Caco-2 (cell line): ENCODE measurements at regions not wholly inside any gene's neighbourhood (a gene's known extent, or its start where the extent isn't known, plus 50 kb on each side); places are given as distances from the start of the nearest gene placed in this dataset.

Source experiments
- BruUV-seq: library from RNA; stranded (reverse); fragments of 400-500 nt; replicated peaks from 2 replicates; lab custom pipeline; 2021; lab: Mats Ljungman, UMichigan
- CTCF ChIA-PET: fragments of 300-600 bp; sonication (Branson Sonifier 250); formaldehyde crosslinking; loops from one replicate; lab custom pipeline; 2022; ENCODE audit warnings: antibody characterized with exemption; lab: Charles Lee
- POLR2A ChIA-PET: fragments of 300-600 bp; sonication (Branson Sonifier 250); formaldehyde crosslinking; loops from one replicate; lab custom pipeline; 2022; ENCODE audit warnings: antibody characterized with exemption; lab: Charles Lee
- DNase-seq, 2 experiments: peaks; one replicate each; pipeline versions ENCODE4 v3.0.0 to v3.0.0-alpha.2; 2020 to 2022
- H3K27me3 ChIP-seq: replicated peaks from 2 replicates; pipeline ENCODE4 v1.6.0; 2011; ENCODE audit warnings: low read length; ENCODE audit not compliant: control insufficient read depth, insufficient read depth
- H3K36me3 ChIP-seq: 2 replicates; pipeline ENCODE4 v1.5.1; 2011; ENCODE audit warnings: low read length; ENCODE audit not compliant: control insufficient read depth, insufficient read depth
- H3K4me1 ChIP-seq: fragments of 250-450 bp; sonication (Bioruptor Pico); 2 replicates; pipeline ENCODE4 v1.5.1; 2020; ENCODE audit warnings: mild to moderate bottlenecking
- H3K4me3 ChIP-seq: 2 replicates; pipeline ENCODE4 v1.5.1; 2011; ENCODE audit warnings: low read depth, mild to moderate bottlenecking, control low read depth, low read length
- H3K9me3 ChIP-seq: fragments of 250-450 bp; sonication (Bioruptor Pico); 2 replicates; pipeline ENCODE4 v1.5.1; 2020; ENCODE audit warnings: mild to moderate bottlenecking, moderate library complexity
- H3K27ac Mint-ChIP-seq: one replicate; pipeline ENCODE4 v1.8.0; 2022; ENCODE audit warnings: mixed read lengths; ENCODE audit not compliant: unreplicated experiment
- H3K27me3 Mint-ChIP-seq: one replicate; pipeline ENCODE4 v1.8.0; 2022; ENCODE audit warnings: mixed read lengths; ENCODE audit not compliant: insufficient read depth, unreplicated experiment
- H3K36me3 Mint-ChIP-seq: one replicate; pipeline ENCODE4 v1.8.0; 2022; ENCODE audit warnings: mild to moderate bottlenecking, mixed read lengths; ENCODE audit not compliant: insufficient read depth, unreplicated experiment
- H3K4me1 Mint-ChIP-seq: one replicate; pipeline ENCODE4 v1.8.0; 2022; ENCODE audit warnings: low read depth, mixed read lengths; ENCODE audit not compliant: unreplicated experiment
- H3K4me3 Mint-ChIP-seq: one replicate; pipeline ENCODE4 v1.8.0; 2022; ENCODE audit warnings: mild to moderate bottlenecking, moderate library complexity, mixed read lengths; ENCODE audit not compliant: unreplicated experiment
- H3K9me3 Mint-ChIP-seq: one replicate; pipeline ENCODE4 v1.8.0; 2022; ENCODE audit warnings: mixed read lengths; ENCODE audit not compliant: unreplicated experiment
- intact Hi-C: fragments of 100-400 bp; cut with micrococcal nuclease; formaldehyde crosslinking; loops from one replicate; pipeline ENCODE4 v1.10.0; 2022; ENCODE audit not compliant: unreplicated experiment
- TF ChIP-seq, protein P1 (sequence below), 2 experiments: fragments of 200-600 bp in 1 of 2; IDR thresholded peaks; 1 replicate in 1 of 2; 2 replicates in 1 of 2; pipeline versions ENCODE4 v1.5.1 to v1.8.0; 2011 to 2022; ENCODE audit warnings: antibody characterized with exemption in 1 of 2, control low read depth in 1 of 2, inconsistent platforms in 1 of 2, low read depth in 1 of 2, low read length in 1 of 2, mild to moderate bottlenecking in 1 of 2, moderate library complexity in 1 of 2; ENCODE audit not compliant: insufficient read depth in 1 of 2, severe bottlenecking in 1 of 2, unreplicated experiment in 1 of 2

DNA sequence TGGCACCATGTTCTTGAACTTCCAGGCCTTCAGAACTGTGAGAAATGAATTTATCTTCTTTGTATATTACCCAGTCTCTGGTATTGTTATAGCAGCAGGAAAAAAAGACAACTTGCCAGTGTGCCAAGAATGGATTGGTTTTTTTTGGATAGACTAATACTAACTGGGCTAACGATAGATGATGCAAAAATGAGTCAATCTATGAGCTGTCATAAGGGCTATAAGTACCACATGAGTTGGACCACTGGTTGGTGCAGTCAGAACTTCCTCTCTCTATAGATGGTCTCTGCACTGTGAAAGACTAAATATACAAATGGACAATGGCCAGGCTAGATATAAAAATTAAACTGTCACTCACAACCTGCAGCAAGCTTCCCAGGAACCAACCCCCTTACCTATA is 87.6 kb upstream of the COL21A1 start:
- Mint-ChIP-seq H3K27ac (no peak overlapping the region), H3K27me3 (peaks cover 8% of the 10 kb centered on the region), H3K9me3 (no peaks in the 10 kb centered on the region), H3K4me3 (no peak overlapping the region), H3K4me1 (no peaks in the 10 kb centered on the region), H3K36me3 (no peaks in the 10 kb centered on the region)
- Histone ChIP-seq H3K9me3 (no peaks in the 10 kb centered on the region), H3K27me3 (no peaks in the 10 kb centered on the region), H3K36me3 (no peaks in the 10 kb centered on the region), H3K4me1 (no peaks in the 10 kb centered on the region), H3K4me3 (no peak overlapping the region)
- no TSS peak for BruUV-seq
- intact Hi-C loops = no loop called here
- ChIA-PET POLR2A (no interaction called here), CTCF (no interaction called here)
- TF ChIP-seq, protein P1, sequence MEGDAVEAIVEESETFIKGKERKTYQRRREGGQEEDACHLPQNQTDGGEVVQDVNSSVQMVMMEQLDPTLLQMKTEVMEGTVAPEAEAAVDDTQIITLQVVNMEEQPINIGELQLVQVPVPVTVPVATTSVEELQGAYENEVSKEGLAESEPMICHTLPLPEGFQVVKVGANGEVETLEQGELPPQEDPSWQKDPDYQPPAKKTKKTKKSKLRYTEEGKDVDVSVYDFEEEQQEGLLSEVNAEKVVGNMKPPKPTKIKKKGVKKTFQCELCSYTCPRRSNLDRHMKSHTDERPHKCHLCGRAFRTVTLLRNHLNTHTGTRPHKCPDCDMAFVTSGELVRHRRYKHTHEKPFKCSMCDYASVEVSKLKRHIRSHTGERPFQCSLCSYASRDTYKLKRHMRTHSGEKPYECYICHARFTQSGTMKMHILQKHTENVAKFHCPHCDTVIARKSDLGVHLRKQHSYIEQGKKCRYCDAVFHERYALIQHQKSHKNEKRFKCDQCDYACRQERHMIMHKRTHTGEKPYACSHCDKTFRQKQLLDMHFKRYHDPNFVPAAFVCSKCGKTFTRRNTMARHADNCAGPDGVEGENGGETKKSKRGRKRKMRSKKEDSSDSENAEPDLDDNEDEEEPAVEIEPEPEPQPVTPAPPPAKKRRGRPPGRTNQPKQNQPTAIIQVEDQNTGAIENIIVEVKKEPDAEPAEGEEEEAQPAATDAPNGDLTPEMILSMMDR (IDR thresholded peaks at IDR 0.05; ENCODE audit: insufficient read depth in 1 of 2, low read depth in 1 of 2, low read length in 1 of 2, severe bottlenecking in 1 of 2, unreplicated experiment in 1 of 2) = no peak
- no peak for DNase-seq

DNA sequence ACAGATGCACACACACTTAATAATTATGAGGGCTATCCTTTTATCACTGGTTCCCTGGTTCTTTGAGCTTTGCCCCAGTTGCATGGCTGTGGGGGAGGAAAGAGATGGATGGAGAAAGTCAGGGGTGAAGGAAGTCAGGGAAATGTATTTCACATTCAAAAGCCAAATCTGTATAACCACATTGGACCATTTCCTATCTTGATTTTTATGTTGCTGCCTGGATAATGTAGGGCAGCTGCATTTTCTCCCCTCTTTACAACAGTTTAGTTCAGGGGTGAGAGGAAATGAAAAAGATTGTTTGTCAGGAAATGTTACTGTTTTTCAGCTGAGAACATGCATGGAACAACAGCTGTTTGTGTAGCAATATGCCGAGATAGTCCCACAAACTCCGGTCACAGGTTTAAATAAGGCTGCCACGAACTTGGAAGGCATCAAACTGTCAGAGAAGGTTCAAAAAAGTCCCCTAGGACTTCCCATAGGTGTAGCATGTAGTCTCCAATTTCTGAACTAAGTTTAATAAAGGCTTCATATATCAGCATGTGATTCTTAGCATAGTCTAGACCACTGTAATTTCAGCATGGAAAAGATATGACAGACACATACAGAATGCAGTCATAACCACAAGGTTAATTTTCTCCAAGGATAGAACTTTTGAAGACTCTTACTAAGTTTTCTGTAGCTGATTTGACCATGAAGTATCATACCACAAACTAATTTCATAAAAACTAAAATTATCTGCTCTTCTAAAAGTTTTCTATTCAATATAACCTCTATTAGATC is 82.1 kb upstream of the COL21A1 start:
- Mint-ChIP-seq H3K4me3 (no peak overlapping the region), H3K27ac (no peak overlapping the region), H3K27me3 (peaks cover 8% of the 10 kb centered on the region), H3K9me3 (no peaks in the 10 kb centered on the region), H3K4me1 (no peaks in the 10 kb centered on the region), H3K36me3 (no peaks in the 10 kb centered on the region)
- no peaks in the 10 kb centered on the region for H3K36me3 ChIP-seq
- no TSS peak for BruUV-seq
- no peaks in the 10 kb centered on the region for H3K4me1 ChIP-seq
- DNase-seq = no peak
- ChIA-PET POLR2A (no interaction called here), CTCF (no interaction called here)
- H3K27me3 ChIP-seq = no peaks in the 10 kb centered on the region
- intact Hi-C loops = no loop called here
- TF ChIP-seq, protein P1 (IDR thresholded peaks at IDR 0.05; ENCODE audit: insufficient read depth in 1 of 2, low read depth in 1 of 2, low read length in 1 of 2, severe bottlenecking in 1 of 2, unreplicated experiment in 1 of 2) = no peak
- H3K9me3 ChIP-seq = no peaks in the 10 kb centered on the region
- H3K4me3 ChIP-seq = no peak overlapping the region

DNA sequence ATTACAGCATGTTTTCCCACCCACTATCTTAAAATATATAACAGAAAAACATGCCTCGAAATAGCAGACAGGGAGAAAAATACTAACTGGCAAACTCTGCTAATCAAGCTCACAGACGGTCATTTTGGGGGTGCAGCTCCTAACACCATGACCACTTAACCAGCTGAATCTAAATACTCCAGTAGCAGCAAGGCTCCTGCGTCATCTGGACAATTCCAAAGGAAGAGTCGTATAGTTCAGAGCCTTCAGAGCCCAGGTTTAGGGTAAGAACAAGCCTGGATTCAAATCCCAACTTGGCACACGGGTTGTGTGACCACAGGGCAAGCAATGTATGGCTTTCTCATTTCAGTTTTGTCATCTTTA is 81.3 kb upstream of the COL21A1 start:
- POLR2A ChIA-PET = no interaction called here

More for the DNA sequence above, 81.3 kb upstream of the COL21A1 start:
- intact Hi-C loops = no loop called here
- H3K27me3 ChIP-seq = no peaks in the 10 kb centered on the region
- H3K27ac Mint-ChIP-seq = no peak overlapping the region
- H3K4me3 ChIP-seq = no peak overlapping the region
- no peaks in the 10 kb centered on the region for H3K4me1 ChIP-seq
- no peaks in the 10 kb centered on the region for H3K9me3 Mint-ChIP-seq
- BruUV-seq = no TSS peak
- no peak overlapping the region for H3K4me3 Mint-ChIP-seq
- no peaks in the 10 kb centered on the region for H3K4me1 Mint-ChIP-seq
- peaks cover 6% of the 10 kb centered on the region for H3K27me3 Mint-ChIP-seq
- no peaks in the 10 kb centered on the region for H3K36me3 ChIP-seq
- no peaks in the 10 kb centered on the region for H3K36me3 Mint-ChIP-seq
- TF ChIP-seq, protein P1 (IDR thresholded peaks at IDR 0.05; ENCODE audit: insufficient read depth in 1 of 2, low read depth in 1 of 2, low read length in 1 of 2, severe bottlenecking in 1 of 2, unreplicated experiment in 1 of 2) = no peak
- no peak for DNase-seq
- CTCF ChIA-PET = no interaction called here
- H3K9me3 ChIP-seq = no peaks in the 10 kb centered on the region
